ENCODE measurements at regions not wholly inside any gene's neighbourhood (a gene's known extent, or its start where the extent isn't known, plus 50 kb on each side); places are given as distances from the start of the nearest gene placed in this dataset.

- BruUV-seq (replicated peaks), result no TSS peak
- Histone ChIP-seq H3K27me3 (replicated peaks in 1 of 2; ENCODE audit: control insufficient read depth in 2 of 2, insufficient read depth in 2 of 2, low read length in 1 of 2) (no peaks in the 10 kb centered on the region), H3K9me3 (replicated peaks; ENCODE audit: control insufficient read depth, insufficient read depth, low read length) (no peaks in the 10 kb centered on the region), H3K36me3 (ENCODE audit: control insufficient read depth in 2 of 2, insufficient read depth in 2 of 2, low read length in 1 of 2) (no peaks in the 10 kb centered on the region), H4K20me1 (ENCODE audit: control insufficient read depth, insufficient read depth) (no peaks in the 10 kb centered on the region), H3K9ac (ENCODE audit: control insufficient read depth, insufficient read depth, low read length) (no peak overlapping the region), H3K4me3 (no peak overlapping the region), H3K4me2 (ENCODE audit: control insufficient read depth, insufficient read depth) (no peak overlapping the region), H3K79me2 (ENCODE audit: control insufficient read depth, insufficient read depth, low read length) (no peaks in the 10 kb centered on the region), H2AFZ (ENCODE audit: control insufficient read depth, low read depth, low read length) (no peak overlapping the region), H3K27ac (ENCODE audit: control insufficient read depth, insufficient read depth) (no peak overlapping the region), H3K4me1 (ENCODE audit: control insufficient read depth, insufficient read depth, low read length) (no peaks in the 10 kb centered on the region)
- SMC1A ChIA-PET (ENCODE audit: uncharacterized antibody, unreplicated experiment), result no interaction called here
- FAIRE-seq (no peak), DNase-seq (ENCODE audit: low read depth, low spot score) (no peak), ATAC-seq (no peak)
- in situ Hi-C loops (cut with MboI), result no loop called here
- no peak for TF ChIP-seq MYB (IDR thresholded peaks at IDR 0.05; ENCODE audit: borderline replicate concordance, low read depth, low read length)
- TF ChIP-seq MYC (IDR thresholded peaks at IDR 0.05; ENCODE audit: insufficient read depth, insufficient read length, insufficient replicate concordance, low read length, severe bottlenecking), result no peak
- no peak for TF ChIP-seq NR2C1 (IDR thresholded peaks at IDR 0.05)
- TF ChIP-seq FOXM1 (IDR thresholded peaks at IDR 0.05; ENCODE audit: low read depth, low read length), result no peak
- no peak for TF ChIP-seq WRNIP1 (IDR thresholded peaks at IDR 0.05; ENCODE audit: borderline replicate concordance, low read depth, low read length)
- TF ChIP-seq NR2F1 (conservative IDR thresholded peaks at IDR 0.05), result no peak
- TF ChIP-seq TARDBP (IDR thresholded peaks at IDR 0.05; ENCODE audit: borderline replicate concordance), result no peak
- no peak for TF ChIP-seq IRF5 (IDR thresholded peaks at IDR 0.05; ENCODE audit: borderline replicate concordance)
- TF ChIP-seq ZBED1 (IDR thresholded peaks at IDR 0.05; ENCODE audit: borderline replicate concordance), result no peak
- TF ChIP-seq IKZF1 (conservative IDR thresholded peaks at IDR 0.05), result no peak
- TF ChIP-seq CHD2 (IDR thresholded peaks at IDR 0.05; ENCODE audit: borderline replicate concordance, low read depth, low read length), result no peak
- RAD21 ChIA-PET (ENCODE audit: unreplicated experiment), result no interaction called here
- WGBS (ENCODE audit: insufficient coverage, insufficient replicate concordance, low lambda C conversion rate, missing lambda C conversion rate), result 0% methylated on average over 3 of the region's 3 CpGs
- POLR2A ChIA-PET, result no interaction called here
- CTCF ChIA-PET, result no interaction called here
- intact Hi-C loops (cut with micrococcal nuclease; ENCODE audit: unreplicated experiment), result no loop called here
These were observed 1911.5 kb upstream of the AGA start for GRCh38 chr4:179353786-179354185.

All from GM12878 (cell line).